Activated CD8-positive, alpha-beta memory T cell treated with anti-CD3 and anti-CD28 coated beads, Interleukin-2, amount 10 ng/mL, durations not matched to agents 7 days and 5 days (primary cell): ENCODE measurements at regions not wholly inside any gene's neighbourhood (a gene's known extent, or its start where the extent isn't known, plus 50 kb on each side); places are given as distances from the start of the nearest gene placed in this dataset.
"Not testable (repeated sequence)": the region's sequence is repeated elsewhere in the genome, so short reads cannot be mapped to it uniquely, and the experiment has no call there.

ENCODE experiments used
- ATAC-seq: fragments of 150-1000 bp; cut with Tn5 transposase; one replicate; pipeline ENCODE4 v1.10.0; 2021; ENCODE audit warnings: moderate library complexity
- CTCF ChIA-PET: fragments of 350-600 bp; sonication (Branson Sonifier 250); formaldehyde crosslinking; loops from one replicate; lab custom pipeline; 2021; ENCODE audit warnings: antibody characterized with exemption; lab: Charles Lee
- DNase-seq: peaks from one replicate; pipeline ENCODE4 v3.0.0-alpha.2; 2020
- H3K27ac Mint-ChIP-seq: one replicate; pipeline ENCODE4 v1.8.0; 2021; ENCODE audit warnings: mild to moderate bottlenecking, mixed read lengths
- H3K27me3 Mint-ChIP-seq: one replicate; pipeline ENCODE4 v1.8.0; 2021; ENCODE audit warnings: mixed read lengths
- H3K36me3 Mint-ChIP-seq: one replicate; pipeline ENCODE4 v1.8.0; 2021; ENCODE audit warnings: mild to moderate bottlenecking, mixed read lengths
- H3K4me1 Mint-ChIP-seq: one replicate; pipeline ENCODE4 v1.8.0; 2021; ENCODE audit warnings: mixed read lengths
- H3K4me3 Mint-ChIP-seq: one replicate; pipeline ENCODE4 v1.8.0; 2021; ENCODE audit warnings: mild to moderate bottlenecking, moderate library complexity, mixed read lengths
- H3K9me3 Mint-ChIP-seq: one replicate; pipeline ENCODE4 v1.8.0; 2022; ENCODE audit warnings: low read depth, mixed read lengths

DNA sequence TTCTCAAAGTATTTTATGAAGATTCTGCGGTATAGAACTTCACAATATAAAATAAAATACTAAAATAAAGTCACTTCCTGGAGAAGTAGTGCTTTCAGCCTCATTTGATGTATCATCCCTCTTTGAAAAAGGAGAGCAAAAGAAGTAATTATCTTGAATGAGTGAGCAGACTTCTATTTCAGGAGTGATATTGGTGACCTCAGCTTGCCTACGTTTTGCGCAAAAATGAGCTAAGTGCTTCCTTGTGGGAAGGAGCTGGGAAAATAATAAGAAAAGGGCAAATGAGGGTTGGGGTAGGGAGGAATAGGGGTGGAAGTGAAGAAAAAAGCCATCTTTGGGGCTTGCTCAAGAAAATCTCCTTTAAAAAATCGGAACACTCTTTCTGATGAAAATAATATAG is 1773.6 kb downstream of the OLFM4 start:
- DNase-seq (no peak), ATAC-seq (no peak)
- H3K9me3 Mint-ChIP-seq, result peaks cover 14% of the 10 kb centered on the region
- no peaks in the 10 kb centered on the region for H3K27me3 Mint-ChIP-seq
- CTCF ChIA-PET, result no interaction called here
- H3K4me3 Mint-ChIP-seq, result no peak overlapping the region
- H3K27ac Mint-ChIP-seq, result no peak overlapping the region
- no peaks in the 10 kb centered on the region for H3K4me1 Mint-ChIP-seq
- no peaks in the 10 kb centered on the region for H3K36me3 Mint-ChIP-seq

DNA sequence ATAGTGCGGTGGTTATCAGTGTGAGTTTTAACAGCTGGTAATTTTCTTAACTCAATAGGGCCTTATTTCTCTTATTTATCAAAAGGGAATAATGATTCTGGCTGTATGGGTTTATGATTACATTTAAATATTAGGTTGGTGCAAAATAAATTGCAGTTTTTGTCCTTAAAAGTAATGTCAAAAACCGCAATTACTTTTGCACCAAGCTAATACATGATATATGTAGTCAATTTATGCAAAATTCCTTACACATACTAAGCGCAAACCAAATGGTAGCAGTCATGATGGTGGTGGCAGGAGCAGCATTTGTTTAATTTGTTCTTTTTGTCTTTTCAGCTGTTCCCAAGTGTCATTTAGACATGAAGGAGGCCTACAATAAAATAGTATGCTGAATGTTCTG is 1777.1 kb downstream of the OLFM4 start:
- ATAC-seq (no peak), DNase-seq (no peak)
- Mint-ChIP-seq H3K36me3 (no peaks in the 10 kb centered on the region), H3K27me3 (no peaks in the 10 kb centered on the region), H3K9me3 (peaks cover 6% of the 10 kb centered on the region), H3K27ac (no peak overlapping the region), H3K4me1 (no peaks in the 10 kb centered on the region), H3K4me3 (no peak overlapping the region)
- CTCF ChIA-PET, result no interaction called here

DNA sequence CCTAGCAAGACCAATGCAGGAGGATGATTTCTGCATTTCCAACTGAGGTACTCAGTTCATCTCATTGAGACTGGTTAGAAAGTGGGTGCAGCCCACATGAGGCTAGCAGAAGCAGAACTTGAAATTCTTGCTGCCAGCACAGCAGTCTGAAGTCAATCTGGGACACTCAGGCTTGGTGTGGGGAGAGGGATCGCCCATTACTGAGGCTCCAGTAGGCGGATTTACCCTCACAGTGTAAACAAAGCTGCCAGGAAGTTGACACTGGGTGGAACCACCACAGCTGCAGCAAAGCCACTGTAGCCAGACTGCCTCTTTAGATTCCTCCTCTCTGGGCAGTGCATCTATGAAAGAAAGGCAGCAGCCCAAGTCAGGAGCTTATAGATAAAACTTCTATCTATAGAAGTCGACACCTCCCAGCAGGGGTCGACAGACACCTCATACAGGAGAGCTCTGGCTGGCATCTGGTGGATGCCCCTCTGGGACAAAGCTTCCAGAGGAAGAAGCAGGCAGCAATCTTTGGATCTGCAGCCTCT is 1793.4 kb downstream of the OLFM4 start:
- CTCF ChIA-PET, H3K4me3 Mint-ChIP-seq, H3K9me3 Mint-ChIP-seq, ATAC-seq, H3K27me3 Mint-ChIP-seq, H3K4me1 Mint-ChIP-seq, DNase-seq, H3K27ac Mint-ChIP-seq, H3K36me3 Mint-ChIP-seq: not testable (repeated sequence)

DNA sequence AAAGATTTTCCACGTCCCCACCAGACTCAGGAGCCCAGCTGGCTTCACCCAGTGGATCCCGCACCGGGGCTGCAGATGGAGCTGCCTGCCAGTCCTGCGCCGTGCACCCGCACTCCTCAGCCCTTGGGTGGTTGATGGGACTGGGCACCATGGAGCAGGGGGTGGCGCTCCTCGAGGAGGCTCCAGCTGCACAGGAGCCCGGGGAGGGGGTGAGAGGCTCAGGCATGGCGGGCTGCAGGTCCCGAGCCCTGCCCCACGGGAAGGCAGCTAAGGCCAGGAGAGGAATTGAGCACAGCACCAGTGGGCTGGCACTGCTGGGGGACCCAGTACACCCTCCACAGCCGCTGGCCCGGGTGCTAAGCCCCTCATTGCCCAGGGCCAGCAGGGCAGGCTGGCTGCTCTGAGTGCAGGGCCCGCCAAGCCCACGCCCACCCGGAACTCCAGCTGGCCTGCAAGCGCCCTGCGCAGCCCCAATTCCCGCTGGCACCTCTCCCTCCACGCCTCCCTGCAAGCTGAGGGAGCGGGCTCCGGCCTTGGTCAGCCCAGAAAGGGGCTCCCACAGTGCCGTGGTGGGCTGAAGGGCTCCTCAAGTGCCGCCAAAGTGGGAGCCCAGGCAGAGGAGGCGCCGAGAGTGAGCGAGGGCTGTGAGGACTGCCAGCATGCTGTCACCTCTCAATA is 1800.9 kb downstream of the OLFM4 start:
- DNase-seq, H3K4me3 Mint-ChIP-seq, H3K27ac Mint-ChIP-seq, H3K4me1 Mint-ChIP-seq, ATAC-seq, H3K36me3 Mint-ChIP-seq, CTCF ChIA-PET, H3K27me3 Mint-ChIP-seq, H3K9me3 Mint-ChIP-seq: not testable (repeated sequence)

DNA sequence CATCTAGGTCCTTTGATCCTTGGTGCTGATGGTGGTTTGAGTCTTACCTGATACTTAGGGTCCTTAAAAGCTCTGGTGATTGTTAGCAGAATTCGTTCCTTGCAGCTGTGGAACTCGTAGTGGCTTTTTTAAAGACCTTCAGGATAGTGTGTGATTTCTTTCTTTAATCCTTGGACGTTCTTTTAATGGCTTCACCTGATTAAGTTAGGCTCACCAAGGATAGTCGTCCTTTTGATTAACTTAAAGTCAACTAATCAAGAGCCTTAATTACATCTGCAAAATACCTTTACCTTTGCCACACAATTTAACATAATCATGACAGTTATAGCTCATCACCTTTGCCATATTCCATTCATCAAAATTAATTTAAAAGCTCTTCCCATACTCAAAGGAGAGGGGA is 1807.7 kb downstream of the OLFM4 start:
- Mint-ChIP-seq H3K4me1 (no peaks in the 10 kb centered on the region), H3K27ac (no peak overlapping the region), H3K4me3 (no peak overlapping the region), H3K9me3 (no peaks in the 10 kb centered on the region), H3K27me3 (no peaks in the 10 kb centered on the region), H3K36me3 (no peaks in the 10 kb centered on the region)
- DNase-seq (no peak), ATAC-seq (no peak)
- CTCF ChIA-PET, result no interaction called here

DNA sequence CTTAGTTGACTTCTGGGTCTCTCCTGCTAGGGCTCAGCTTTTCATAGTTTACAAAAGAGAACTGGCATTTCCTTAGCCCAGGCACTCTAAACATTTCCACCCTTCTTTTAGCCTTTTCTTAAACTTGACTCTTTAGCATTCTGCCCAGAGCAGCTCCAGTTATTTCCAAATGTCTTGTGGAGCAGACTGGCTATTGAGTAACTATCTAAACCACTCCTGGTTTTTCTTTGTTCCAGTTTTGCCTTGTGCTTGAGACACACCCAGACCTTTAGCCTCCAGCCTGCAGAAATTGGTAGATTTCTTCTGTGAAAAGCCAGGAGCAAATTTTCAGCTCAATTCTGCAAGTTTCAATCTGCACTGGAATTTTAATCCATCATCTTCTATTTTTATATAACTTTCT is 1813.1 kb downstream of the OLFM4 start:
- Mint-ChIP-seq H3K4me1 (no peaks in the 10 kb centered on the region), H3K9me3 (peaks cover 6% of the 10 kb centered on the region), H3K4me3 (no peak overlapping the region), H3K27me3 (no peaks in the 10 kb centered on the region), H3K36me3 (no peaks in the 10 kb centered on the region), H3K27ac (no peak overlapping the region)
- ATAC-seq, result no peak
- no peak for DNase-seq
- CTCF ChIA-PET, result no interaction called here

DNA sequence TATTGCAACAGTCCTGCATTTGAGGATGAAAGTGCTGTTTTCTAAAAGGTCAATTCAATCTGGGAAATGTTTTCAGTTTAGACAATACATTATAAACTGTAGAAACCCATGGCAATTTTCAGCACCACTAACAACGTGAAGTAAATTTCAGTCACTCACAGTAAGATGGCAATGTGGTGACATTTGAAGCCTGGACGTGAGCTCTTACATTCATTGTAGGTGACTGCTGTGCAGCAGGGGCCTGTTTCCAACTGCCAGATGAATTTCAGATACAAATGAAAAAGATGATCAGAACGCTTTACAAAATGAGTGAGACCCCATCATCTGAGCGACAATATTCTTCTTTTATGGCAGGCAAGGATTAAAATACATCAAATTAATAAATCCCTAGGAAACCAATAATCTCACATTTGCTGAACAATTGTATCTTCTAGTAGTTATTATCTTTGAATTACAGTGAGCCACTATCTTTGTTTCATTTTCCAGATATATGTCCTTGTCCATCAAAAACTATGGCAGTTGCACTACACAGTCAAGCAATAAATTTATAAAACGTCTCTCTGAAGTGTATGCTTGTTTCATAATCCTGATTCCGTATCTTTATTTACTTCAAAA is 1816.8 kb downstream of the OLFM4 start:
- no peak for DNase-seq
- Mint-ChIP-seq H3K27me3 (no peaks in the 10 kb centered on the region), H3K27ac (no peak overlapping the region), H3K9me3 (peaks cover 6% of the 10 kb centered on the region), H3K36me3 (no peaks in the 10 kb centered on the region), H3K4me3 (no peak overlapping the region), H3K4me1 (no peaks in the 10 kb centered on the region)
- no peak for ATAC-seq
- CTCF ChIA-PET, result no interaction called here

DNA sequence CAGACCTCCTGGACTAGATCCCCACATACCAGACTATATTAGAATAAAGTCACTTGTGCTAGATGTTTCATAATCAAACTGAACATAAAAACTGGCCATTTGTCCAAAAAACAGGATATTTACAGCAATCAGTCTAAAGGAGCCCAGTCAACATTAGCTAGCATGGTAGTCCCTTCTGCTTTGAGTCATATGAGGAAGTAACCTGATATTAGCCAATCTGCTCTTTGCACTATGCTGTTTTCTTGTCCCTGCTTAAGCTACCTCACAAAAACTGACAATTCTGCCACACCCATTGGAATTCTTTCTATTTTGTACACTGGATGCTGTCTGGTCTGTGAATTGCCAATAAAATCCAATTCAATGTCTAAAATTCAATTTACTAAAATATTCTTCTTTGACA is 1824.2 kb downstream of the OLFM4 start:
- no peaks in the 10 kb centered on the region for H3K27me3 Mint-ChIP-seq
- H3K4me1 Mint-ChIP-seq, result no peaks in the 10 kb centered on the region
- CTCF ChIA-PET, result no interaction called here
- no peak for ATAC-seq
- no peak for DNase-seq
- H3K27ac Mint-ChIP-seq, result no peak overlapping the region
- H3K4me3 Mint-ChIP-seq, result no peak overlapping the region
- no peaks in the 10 kb centered on the region for H3K36me3 Mint-ChIP-seq
- peaks cover 7% of the 10 kb centered on the region for H3K9me3 Mint-ChIP-seq

DNA sequence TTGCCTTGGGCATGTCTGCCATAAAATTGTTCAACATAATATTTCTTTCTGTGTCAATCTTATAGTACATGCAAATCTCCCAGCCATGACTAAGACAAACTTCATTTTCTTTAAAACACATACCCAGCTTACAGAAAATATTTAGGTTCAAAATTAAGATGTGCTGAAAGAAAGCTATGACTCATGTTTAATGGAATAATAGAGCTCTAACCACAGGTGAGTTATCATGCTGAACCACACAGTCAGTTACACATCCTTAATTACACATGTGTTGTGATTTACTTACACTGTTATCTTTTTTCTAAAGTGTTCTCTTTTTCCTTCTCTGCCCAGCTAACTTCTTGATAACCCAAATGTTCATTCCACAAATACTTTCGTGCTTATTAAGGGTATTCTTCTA is 1831.2 kb downstream of the OLFM4 start:
- H3K36me3 Mint-ChIP-seq, result no peaks in the 10 kb centered on the region
- no peaks in the 10 kb centered on the region for H3K4me1 Mint-ChIP-seq
- CTCF ChIA-PET, result no interaction called here
- H3K4me3 Mint-ChIP-seq, result no peak overlapping the region
- H3K27me3 Mint-ChIP-seq, result no peaks in the 10 kb centered on the region
- H3K9me3 Mint-ChIP-seq, result peaks cover 11% of the 10 kb centered on the region
- DNase-seq (no peak), ATAC-seq (no peak)
- H3K27ac Mint-ChIP-seq, result no peak overlapping the region

DNA sequence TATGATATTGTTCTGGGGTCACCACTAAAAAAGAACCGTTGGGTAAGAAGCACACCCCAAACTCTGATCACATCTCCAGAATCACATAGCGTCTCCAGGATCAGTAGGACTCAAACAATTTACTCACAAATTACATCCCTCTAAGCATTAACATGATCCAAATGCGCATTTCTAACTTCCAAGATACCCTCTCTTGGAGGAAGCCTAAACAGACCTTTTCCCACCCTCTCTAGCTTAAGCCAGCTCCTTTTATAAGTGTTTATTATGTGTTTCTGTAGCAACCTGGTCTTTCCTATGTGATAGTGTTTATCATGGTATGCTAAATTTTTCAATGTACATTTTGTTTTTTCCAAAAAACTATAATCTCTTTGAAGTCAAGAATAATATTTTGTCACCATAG is 1846.5 kb downstream of the OLFM4 start:
- no peak overlapping the region for H3K27ac Mint-ChIP-seq
- ATAC-seq (no peak), DNase-seq (no peak)
- CTCF ChIA-PET, result no interaction called here
- no peaks in the 10 kb centered on the region for H3K36me3 Mint-ChIP-seq
- H3K4me1 Mint-ChIP-seq, result no peaks in the 10 kb centered on the region
- peaks cover 2% of the 10 kb centered on the region for H3K9me3 Mint-ChIP-seq
- no peaks in the 10 kb centered on the region for H3K27me3 Mint-ChIP-seq
- no peak overlapping the region for H3K4me3 Mint-ChIP-seq

DNA sequence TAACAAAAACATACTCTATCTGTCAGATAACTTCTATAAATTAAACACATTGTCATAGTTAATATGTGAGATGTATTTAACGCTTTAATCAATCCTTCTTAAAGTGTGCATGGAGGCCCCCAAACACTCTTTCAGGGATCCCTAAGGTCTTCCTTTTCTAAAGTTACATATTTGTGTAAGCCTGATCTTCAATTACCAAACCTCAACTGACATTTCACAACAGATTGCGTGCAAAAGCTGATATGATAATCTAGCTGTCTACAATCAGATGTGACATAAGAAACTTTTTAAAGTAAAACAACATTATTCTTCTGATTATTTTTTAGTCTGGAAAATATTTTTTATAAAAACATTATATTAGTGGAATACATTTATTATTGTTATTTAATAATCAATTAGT is 1850.4 kb downstream of the OLFM4 start:
- CTCF ChIA-PET, result no interaction called here
- no peak for ATAC-seq
- H3K4me3 Mint-ChIP-seq, result no peak overlapping the region

DNA sequence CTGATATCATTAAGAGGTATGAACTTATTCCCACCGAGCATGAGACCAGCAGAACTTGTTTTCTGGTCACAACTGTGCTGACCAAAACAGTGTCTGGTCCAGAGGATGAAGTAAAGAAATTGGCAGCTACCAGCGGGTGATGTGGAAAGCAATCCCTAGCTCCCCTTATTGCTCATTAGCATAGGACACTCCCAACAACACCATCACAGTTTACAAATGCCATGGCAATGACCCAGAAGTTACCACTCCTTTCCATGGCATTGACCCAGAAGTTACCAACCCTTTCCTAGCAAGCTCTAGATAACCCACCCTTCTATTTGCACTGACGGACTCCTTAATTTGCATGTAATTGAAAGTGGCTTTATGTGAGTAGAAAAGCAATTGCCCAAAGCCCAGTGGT is 1856.1 kb downstream of the OLFM4 start:
- no peaks in the 10 kb centered on the region for H3K4me1 Mint-ChIP-seq
- ATAC-seq, result no peak
- no peak overlapping the region for H3K27ac Mint-ChIP-seq
- no peaks in the 10 kb centered on the region for H3K27me3 Mint-ChIP-seq
- no peak for DNase-seq
- no peak overlapping the region for H3K4me3 Mint-ChIP-seq
- no peaks in the 10 kb centered on the region for H3K36me3 Mint-ChIP-seq
- peaks cover 10% of the 10 kb centered on the region for H3K9me3 Mint-ChIP-seq
- CTCF ChIA-PET, result no interaction called here

More for the DNA sequence above, 1850.4 kb downstream of the OLFM4 start:
- H3K27me3 Mint-ChIP-seq, result no peaks in the 10 kb centered on the region
- H3K36me3 Mint-ChIP-seq, result no peaks in the 10 kb centered on the region
- DNase-seq, result no peak
- H3K27ac Mint-ChIP-seq, result no peak overlapping the region
- H3K4me1 Mint-ChIP-seq, result no peaks in the 10 kb centered on the region
- H3K9me3 Mint-ChIP-seq, result peaks cover 6% of the 10 kb centered on the region

DNA sequence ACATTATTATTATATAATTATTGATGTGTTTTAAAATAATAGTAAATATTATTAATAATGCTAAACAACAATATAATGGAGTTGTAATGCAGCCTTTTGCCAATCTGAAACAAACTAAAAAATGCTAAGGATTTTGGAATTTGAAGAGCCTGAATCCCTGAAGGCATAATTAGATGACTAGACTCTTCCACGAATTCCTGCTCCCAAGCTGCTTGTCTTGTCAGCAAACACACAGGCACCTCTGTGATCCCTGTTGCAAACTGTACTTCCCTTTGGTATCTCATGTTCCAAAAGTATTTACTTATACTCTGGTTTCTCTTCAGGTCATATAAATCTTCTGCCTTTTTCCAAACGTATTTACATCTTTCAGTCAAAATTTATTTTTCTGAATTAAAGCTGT is 1862.4 kb downstream of the OLFM4 start:
- CTCF ChIA-PET, result no interaction called here

DNA sequence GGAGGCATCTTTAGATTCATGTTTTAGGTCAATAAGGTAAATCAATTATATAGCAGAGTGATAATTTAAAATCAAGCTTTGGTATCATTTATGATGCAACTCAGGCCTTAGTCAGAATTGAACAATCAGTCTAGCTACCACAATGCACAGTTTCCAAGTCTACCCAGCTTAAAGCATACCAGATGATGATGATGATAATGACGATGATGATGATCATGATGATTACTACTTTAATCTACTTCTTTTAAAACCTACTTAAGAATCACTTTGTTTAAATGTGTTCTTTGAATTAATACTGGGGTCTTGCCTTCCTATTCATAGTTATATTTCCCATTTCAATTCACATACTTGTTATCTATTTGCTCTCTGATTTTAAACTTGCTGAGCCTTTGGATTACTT is 1872.7 kb downstream of the OLFM4 start:
- ATAC-seq (no peak), DNase-seq (no peak)
- CTCF ChIA-PET, result no interaction called here
- Mint-ChIP-seq H3K4me1 (no peaks in the 10 kb centered on the region), H3K4me3 (no peak overlapping the region), H3K36me3 (no peaks in the 10 kb centered on the region), H3K9me3 (peaks cover 3% of the 10 kb centered on the region), H3K27me3 (no peaks in the 10 kb centered on the region), H3K27ac (no peak overlapping the region)

More for the DNA sequence above, 1862.4 kb downstream of the OLFM4 start:
- Mint-ChIP-seq H3K9me3 (peaks cover 4% of the 10 kb centered on the region), H3K4me3 (no peak overlapping the region), H3K4me1 (no peaks in the 10 kb centered on the region), H3K36me3 (no peaks in the 10 kb centered on the region), H3K27me3 (no peaks in the 10 kb centered on the region), H3K27ac (no peak overlapping the region)
- ATAC-seq (no peak), DNase-seq (no peak)
